Epithelial cell of proximal tubule (primary cell): ENCODE measurements at regions not wholly inside any gene's neighbourhood (a gene's known extent, or its start where the extent isn't known, plus 50 kb on each side); places are given as distances from the start of the nearest gene placed in this dataset.

Experiments used
- DNase-seq: peaks from one replicate; pipeline ENCODE4 v3.0.0-alpha.2; 2011; ENCODE audit warnings: low read depth
- H3K4me3 ChIP-seq: 2 replicates; pipeline ENCODE4 v1.5.1; 2011; ENCODE audit warnings: low read depth, mild to moderate bottlenecking, low read length
- CTCF ChIP-seq: conservative IDR thresholded peaks from 2 replicates; pipeline ENCODE4 v1.5.1; 2012; ENCODE audit warnings: low read depth, mild to moderate bottlenecking, low read length

- no peak overlapping the region for H3K4me3 ChIP-seq
- no peak for DNase-seq
These were observed 402.7 kb upstream of the MYT1L start for GRCh38 chr2:2733818-2734217.

GRCh38 chr2:2732331-2733119 lies 401.4 kb upstream of the MYT1L start:
- DNase-seq: no peak
- no peak for TF ChIP-seq CTCF
- H3K4me3 ChIP-seq: no peak overlapping the region

More at GRCh38 chr2:2733818-2734217, 402.7 kb upstream of the MYT1L start:
- TF ChIP-seq CTCF: no peak

GRCh38 chr2:2731816-2732284 lies 400.8 kb upstream of the MYT1L start:
- no peak for TF ChIP-seq CTCF

GRCh38 chr2:2731101-2731815 lies 400.2 kb upstream of the MYT1L start:
- H3K4me3 ChIP-seq: no peak overlapping the region
- TF ChIP-seq CTCF: no peak
- no peak for DNase-seq

More at GRCh38 chr2:2731816-2732284, 400.8 kb upstream of the MYT1L start:
- no peak overlapping the region for H3K4me3 ChIP-seq
- no peak for DNase-seq

GRCh38 chr2:2730301-2730833 lies 399.3 kb upstream of the MYT1L start:
- TF ChIP-seq CTCF: no peak
- DNase-seq: no peak
- no peak overlapping the region for H3K4me3 ChIP-seq

- no peak for DNase-seq
- H3K4me3 ChIP-seq: no peak overlapping the region
- no peak for TF ChIP-seq CTCF
These were observed 398.2 kb upstream of the MYT1L start for GRCh38 chr2:2729246-2729645.
